NCI-H1092 treated with DMSO at 0.1 percent for 48 hours (cell line): ENCODE measurements at regions not wholly inside any gene's neighbourhood (a gene's known extent, or its start where the extent isn't known, plus 50 kb on each side); places are given as distances from the start of the nearest gene placed in this dataset.
A peak's percentile ranks its signal among the peaks of the same experiment; 100 is the strongest.

Experiments
- DNase-seq: peaks from one replicate; lab custom pipeline; 2025; lab: John Stamatoyannopoulos, UW

DNA sequence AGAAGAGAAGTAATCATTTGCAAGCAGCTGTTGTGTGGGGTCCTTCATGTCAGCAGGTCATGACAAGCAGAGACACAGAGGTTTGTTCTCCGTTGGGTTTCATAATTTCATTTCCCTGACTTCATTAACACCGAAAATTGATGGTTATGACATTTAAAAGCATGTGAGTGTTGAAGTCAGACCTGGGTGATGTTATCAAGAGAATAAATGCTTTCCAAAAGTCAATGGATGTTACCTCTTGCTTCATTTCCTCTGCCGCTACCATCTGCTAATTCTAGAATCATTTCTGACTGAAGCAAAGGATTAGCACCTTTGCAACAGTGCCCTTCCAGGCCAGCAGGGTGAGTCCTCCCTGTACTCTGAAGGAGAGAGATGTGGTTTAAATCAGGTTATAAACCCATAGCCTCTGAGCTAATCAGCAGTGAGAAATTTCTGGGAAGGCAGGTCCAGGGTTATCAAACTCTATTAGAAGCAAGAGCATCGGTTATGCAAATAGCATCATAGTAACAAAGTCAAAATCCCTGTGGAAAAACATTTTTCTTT, 446.2 kb downstream of the PIK3C3 start:
- no peak for DNase-seq

DNA sequence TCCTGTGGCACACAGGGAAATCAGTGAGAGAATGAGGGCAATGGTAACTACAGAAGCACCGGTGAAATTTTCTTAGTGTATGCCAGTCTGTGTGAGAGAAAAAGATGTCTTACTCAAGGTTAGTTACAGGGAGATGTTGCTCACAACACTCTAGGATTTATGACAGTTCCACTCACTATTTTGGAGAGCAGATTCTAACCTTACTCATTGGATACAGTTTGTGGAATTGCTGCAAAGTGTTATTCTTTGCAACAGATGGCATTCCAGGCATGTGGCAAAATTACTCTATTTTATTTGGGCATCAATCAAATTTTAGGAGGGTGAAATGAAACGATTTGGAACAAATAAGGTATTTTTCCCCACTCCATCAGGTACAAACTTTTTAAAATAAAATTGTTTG, 449.1 kb downstream of the PIK3C3 start:
- DNase-seq: no peak

DNA sequence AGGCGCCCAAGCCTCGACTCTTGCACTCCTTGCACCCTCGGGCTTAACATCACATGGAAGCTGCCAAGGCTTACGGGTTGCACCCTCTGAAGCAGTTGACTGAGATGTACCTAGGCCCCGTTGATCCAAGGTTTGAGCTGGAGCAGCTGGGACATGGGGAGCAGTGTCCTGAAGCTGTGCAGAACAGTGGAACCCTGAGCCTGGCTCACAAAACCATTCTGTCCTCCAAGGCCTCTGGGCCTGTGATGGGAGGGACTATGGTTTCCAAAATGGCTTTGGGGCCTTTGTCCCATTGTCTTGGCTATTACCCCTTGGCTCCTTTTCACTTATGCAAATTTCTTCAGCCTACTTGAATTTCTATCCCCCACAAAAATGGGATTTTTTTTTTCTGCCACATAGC, 454.0 kb downstream of the PIK3C3 start:
- no peak for DNase-seq

DNA sequence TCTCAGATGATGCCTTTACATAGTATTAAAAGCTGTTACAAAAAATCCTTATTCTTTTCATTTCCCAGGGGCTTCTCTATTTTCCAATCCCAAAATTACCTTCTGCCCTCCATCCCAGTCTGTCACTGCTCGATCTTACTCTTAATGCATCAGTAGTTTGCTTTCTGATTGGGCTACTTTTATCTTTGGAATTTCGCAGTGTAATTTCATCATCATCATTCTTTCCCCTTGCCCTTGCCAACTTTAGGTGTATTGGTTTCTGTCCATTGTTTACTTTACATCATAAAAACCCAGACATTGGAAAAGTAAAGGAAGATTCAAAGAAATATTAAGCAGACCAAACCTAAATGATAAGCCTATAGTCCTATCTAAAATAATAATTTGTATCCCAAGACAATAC, 457.2 kb downstream of the PIK3C3 start:
- no peak for DNase-seq

DNA sequence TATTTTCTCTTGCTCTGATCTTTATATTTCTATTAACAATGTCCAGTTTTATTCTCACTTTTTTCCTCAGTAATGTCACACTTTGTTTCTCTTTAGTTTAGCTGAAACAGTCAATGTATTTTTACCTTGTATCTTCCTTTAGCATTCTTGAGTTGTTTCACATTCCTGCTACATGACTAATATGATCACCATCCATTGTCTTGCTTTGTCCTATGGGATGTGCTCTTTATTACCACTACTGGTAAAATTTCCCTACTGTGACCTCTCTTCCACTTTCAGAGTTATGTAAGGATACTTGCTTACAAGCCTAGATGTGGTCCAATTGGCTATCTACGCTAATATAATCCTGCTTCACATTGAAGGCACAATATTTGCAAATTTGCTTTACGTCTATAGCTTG, 457.9 kb downstream of the PIK3C3 start:
- DNase-seq: no peak

DNA sequence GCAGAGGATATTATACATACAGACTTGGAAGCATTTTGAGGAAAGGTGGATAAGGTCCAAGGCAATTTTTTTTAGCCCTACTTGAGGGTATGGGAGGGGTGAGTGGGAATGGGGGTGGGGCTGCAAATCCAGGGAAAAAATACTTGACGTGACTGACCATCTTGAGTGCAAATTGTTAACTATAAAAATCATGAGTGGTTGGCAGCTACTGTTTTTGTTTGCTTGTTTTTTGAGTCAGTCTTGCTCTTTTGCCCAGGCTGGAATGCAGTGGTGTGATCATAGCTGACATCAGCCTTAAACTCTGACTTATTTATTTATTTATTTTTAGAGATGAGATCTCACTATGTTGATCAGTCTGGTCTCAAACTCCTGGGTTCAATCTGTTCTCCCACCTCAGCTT, 458.8 kb downstream of the PIK3C3 start:
- DNase-seq: no peak

DNA sequence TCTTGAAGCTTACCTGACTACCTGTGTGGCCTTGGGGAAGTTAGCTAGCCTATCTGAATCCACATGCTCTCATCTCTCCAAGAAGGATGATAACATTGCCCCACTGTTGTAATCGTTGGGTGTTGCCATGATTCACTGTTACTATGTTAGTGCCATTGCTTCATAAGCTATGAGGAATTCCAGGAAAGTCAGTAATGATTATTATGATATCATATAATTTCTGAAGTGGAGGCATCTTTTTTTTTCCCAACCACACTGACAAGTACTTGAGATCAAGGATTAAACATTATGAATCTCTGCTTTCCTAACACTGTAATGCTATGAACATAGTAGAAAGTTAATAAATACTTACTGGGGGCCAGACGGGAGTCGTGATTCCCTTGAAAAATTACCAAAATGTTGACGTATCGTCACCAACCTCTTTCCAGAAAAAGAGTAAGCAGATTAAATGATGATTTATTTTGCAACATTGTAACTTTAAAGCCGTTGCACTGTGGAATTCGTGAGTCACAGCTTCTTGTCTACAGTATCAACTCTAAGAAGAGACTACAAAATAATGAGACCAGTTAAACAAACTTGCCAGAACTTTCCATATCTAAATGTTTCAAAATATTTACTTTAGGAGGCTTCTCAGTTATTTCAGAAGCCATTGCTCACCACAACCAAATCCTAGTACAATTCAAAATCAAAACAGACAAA, 459.9 kb downstream of the PIK3C3 start:
- no peak for DNase-seq

DNA sequence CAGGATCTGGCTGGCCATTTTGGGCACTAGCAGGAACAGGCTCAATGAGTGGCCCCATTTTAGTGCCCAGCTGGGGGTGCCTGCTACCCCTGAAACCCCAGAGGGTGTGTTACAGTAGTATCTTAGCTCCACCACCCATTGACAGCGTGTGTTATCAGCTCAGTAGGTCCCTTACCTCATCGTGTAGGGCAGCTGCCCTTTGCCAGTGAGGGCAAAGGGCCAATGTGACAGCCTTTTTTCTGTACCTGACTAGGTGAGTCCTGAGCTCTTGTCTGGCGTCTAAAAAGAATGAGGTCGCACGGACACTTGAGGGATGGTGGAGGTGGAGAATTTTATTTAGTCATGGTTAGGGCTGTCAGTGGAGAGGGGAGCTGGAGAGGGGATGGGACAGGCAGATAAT, 462.2 kb downstream of the PIK3C3 start:
- DNase-seq: no peak

DNA sequence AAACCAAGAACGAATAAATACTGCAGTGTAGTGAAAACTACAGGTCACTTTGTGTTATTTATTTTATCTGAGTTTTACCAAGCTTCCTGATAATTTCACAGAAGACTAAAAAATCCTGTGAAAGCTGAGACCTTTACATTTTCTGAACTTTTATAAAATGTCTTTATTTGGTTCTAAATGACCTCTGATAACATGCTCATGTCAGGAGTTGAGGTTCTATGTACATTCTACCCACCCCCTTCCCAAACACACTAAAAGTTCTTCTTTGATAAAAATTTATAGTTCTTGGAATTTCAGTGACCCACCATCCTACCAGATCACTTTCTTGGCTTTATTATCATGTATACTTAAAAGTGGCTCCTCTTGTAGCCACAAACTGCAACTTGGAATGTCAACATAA, 463.1 kb downstream of the PIK3C3 start:
- no peak for DNase-seq

DNA sequence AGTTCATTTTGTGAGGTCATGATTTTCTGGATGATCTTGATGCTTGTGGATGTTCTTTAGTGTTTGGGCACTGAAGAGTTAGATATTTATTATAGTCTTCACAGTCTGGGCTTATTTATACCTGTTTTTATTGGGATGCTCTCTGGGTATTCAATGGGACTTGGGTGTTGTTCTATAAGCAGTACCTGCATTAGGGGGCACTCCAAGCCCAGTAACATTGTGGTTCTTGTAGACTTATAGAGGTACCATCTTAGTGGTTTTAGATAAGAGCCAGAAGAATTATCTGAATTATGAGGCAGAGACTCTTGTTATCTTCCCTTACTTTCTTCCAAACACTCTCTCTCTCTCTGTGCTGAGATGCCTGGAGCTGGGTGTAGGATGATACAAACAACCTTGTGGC, 470.0 kb downstream of the PIK3C3 start:
- no peak for DNase-seq

DNA sequence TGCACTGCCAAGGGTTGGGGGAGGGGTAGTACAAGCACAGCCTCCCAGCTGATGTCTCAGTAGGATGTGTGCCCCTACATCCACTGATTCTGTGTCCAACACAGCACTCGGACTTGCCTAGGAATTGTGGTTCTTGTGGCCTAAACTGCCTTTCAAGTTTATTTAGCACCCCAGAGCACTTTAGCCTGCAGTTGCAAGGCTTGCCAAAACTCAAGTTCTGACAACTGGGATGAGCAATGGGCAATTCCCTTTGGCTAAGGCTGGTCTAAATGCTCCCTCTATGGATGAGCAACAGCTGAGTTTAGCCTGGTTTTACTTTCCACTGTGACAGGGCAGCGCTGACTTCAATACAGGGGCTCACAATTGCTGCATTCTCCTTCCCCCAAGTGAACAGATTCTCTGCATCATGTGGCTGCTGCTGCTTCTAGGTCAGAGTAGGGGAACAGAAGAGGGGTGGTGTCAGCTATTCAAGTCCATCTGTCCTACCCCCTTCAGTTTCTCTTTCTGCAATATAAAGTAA, 471.5 kb downstream of the PIK3C3 start:
- no peak for DNase-seq

DNA sequence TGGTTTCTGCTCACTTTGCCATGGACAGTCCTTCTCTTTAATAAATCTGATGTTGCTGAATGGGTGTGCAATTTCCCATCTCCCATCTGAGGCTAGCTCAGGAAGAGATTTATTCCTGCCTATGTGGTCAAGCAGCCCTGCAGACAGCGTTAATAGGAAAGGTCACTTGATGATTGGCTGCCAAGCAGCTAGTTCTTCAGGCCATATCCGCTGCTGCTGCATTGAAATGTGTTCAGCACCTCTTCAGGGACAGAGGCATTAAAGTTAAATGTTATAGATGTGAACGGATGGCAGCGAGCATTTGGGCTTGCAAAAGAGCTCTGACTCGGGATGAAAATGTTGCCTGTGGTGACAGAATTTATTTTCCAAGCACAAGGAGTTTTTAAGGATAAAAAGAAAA, 474.2 kb downstream of the PIK3C3 start:
- no peak for DNase-seq

DNA sequence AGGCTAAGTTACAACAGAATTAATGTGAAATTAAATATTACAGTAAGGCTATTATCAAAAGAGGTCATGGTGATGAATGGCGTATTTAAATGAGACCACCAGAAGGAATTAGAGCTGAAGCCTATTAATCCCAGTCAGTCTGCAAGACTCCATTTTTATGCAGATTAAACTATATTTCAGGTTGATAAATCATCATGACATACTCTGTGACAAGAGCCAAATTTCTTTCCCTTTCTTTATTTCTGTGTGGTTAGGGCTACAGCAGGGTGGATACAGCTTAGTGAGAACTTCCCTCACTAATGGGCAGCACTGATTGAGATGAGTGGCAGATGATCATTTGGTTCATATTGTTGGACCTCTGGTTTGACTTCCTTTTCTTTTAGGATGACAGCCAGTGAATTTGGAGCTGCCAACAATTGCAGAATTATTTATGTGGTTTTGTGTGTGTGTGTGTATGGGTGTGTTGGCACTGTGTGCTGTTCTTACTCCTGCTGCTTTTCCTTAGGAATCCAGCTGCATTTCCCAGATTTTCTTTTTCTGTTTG, 481.3 kb downstream of the PIK3C3 start:
- no peak for DNase-seq

DNA sequence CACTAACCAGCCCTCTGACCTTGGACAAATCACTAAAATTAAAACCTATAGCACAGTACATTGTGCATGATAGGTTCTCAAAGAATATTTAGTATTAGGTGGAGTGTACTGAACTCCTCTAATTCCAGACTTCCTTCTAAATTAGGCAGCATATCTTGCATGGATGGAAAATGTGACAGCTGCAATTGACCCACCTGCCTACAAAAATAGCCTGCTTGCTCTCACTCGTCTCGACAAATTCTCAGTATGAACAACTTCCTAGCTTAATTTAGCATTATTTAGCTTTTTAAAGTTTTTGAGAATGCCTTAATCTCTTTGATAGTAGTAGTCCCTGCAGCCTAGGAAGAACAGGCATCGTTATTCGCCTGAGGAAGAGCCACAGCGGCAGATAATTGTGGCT, 482.0 kb downstream of the PIK3C3 start:
- DNase-seq: no peak

DNA sequence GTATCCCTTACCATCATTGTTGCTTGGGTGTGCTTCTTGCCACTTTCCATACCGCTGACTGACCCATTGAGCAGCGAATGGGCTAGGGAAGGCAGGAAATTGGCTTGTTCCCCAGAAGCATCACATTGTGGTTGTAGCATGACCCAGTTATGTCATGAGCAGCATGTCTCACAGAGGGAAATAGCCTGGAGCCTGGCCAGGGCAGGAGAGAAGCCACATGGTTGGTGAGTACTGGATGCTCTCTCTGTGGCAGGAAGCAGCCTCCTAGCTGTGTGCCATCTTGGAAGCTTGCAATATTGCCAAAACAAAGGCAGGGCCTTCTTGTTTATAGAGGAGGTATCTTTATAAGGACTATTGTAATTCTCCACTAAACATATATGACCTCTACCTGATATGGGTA, 482.6 kb downstream of the PIK3C3 start:
- peak; percentile 19 for DNase-seq

DNA sequence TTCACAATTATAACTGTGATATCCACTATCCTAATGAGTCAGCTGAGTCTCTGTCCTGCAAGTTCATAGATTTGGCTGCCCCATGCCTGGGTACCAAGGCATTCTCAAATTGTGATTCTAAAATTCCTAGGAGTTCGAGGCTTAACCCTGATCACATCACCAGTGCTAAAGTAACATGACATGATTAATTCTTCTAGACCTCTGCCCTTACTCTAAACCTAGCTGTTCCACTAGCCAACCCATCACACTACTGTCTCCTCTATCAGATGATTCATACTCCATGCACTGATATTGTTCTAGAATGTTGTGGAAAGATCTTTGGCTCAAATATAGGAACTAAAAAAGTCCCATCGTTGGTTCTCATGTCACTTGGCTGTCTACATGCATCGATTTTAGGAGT, 487.6 kb downstream of the PIK3C3 start:
- no peak for DNase-seq

DNA sequence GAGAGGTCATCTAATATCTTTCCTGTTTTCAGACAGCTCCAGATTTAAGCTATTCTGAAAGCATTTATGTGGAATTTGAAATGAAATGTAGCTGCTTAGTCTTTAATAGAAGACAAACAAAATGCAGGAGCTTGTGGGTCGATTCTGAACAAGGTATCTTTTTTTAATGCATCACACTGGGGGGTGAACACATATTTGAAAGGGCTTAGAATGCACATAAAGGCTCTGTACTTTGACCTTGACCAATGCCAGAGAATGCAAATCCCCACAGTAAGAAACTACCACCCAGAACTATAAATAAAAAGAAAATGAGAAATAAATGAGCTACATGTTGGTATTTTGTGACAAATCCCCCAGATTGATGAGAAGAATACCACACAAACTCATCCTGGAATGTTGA, 489.3 kb downstream of the PIK3C3 start:
- no peak for DNase-seq

DNA sequence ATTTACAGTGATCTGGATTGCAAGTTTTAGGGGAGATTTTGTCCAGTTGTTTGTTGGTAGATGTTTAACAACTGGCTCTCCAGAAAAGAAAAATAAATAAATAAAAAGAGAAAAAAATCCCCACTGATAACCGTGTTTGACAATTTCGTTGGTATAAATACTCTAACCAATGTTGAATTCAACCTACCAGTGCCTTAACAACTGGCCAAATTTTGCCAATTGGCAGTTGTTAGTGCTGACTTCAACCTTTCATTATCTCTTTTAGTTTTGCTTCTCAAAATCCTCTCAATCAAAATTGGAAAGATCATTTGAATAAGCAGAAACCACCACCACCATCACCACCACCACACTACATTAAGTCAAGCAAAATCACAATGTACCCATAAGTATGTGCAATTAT, 490.3 kb downstream of the PIK3C3 start:
- no peak for DNase-seq

DNA sequence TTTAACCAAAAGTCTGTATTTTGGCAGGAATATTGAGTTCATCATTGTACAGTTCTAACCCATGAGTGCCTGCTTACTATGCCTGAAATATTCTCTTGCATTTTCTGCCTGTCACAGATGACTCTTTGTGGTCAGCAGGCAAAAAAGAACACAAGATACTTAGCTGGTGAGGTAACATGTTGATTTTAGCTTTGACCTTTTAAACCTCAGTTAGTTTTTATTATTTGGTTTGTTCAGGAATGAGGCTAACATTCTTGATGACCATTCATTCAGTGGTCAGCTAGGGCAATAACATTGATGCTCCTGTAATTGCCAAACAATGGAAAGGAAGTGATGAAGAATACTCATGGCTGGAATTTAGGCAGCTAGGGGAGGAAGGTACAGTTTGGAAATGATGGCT, 491.2 kb downstream of the PIK3C3 start:
- no peak for DNase-seq

DNA sequence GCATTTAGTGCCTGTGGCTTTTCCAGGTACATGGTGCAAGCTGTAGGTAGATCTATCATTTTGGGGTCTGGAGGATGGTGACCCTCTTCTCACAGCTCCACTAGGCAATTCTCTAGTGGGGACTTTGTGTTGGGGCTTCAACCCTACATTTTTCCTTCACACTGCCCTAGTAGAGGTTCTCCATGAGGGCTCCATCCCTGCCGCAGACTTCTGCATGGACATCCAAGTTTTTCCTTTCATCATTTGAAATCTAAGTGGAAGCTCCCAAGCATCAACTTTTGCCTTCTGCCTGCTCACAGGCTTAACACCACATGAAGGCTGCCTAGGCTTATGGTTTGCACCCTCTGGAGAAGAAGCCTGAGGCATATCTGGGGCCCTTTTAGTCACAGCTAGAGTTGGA, 492.7 kb downstream of the PIK3C3 start:
- DNase-seq: no peak

DNA sequence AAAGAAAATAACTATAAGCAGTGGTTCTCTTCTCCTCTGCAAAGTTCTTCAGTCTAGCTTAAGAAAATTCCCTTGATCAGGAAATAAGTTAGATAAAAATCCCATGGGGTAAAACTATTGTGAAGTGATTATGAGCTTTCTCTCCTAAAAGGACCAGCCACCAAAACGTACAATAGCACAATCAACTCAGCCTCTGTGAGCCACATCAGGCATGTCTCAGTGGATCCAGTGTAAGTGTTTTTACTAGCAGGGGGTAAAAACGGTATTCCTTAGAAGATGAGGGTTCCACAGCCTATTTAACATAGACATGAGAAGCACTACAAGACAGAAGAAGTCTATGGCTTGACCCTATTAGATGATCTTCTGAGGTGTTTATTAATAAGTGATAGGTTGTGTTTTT, 503.2 kb downstream of the PIK3C3 start:
- DNase-seq: no peak

DNA sequence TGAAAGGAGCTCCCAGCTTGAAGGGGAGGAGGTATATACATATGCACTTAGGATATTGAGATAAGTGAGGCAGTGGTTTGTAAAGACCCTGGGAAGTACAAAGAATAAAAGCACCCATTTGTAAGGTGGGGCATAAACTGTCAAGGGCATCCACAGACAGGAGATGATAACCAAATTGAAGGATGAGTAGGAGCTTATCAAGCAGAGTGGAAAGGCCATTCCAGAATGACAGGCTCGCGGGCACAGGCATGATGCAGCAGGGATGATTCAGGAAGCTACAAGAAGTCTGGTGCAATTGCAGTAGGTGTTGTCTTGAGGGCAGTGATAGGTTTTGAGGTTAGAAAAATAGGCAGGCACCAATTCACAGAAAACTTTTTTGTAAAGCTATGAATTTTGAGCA, 504.8 kb downstream of the PIK3C3 start:
- DNase-seq: no peak

DNA sequence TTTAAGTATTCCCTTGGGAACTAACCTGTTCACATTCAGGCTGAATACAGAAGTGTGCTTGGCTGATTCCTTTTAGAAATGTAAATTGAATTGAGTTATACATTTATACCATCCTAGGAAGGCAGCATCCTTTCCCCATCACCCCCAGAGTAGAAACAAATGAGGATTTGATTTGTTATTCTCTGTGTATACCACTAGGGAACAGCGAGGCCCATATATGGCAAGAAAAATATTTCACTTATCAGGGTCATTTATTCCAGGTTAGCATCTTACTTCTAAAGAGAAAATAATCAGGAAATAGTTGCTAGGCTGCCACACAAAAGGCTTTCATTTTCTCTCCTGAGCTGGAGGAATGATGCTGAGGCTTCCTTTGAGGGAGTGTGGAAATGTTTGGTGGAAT, 516.9 kb downstream of the PIK3C3 start:
- no peak for DNase-seq

DNA sequence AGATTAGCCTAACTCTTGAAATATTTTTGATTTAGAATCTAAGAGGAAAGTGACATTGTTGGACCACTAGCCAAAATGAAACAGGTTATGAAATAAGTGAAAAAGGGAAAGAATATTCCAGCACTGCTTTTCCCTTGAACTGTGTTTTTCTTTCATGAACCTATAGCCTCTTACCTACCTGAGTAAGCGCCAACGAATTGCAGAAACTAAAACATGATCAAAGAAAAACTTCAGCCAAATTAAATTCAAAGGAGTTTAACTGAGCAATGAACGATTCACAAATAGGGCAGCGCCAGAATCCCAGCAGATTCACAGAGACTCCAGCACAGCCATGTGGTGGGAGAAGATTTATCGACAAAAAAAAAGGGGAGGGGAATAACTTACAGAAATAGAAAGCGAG, 518.6 kb downstream of the PIK3C3 start:
- DNase-seq: no peak
